ENCODE measurements at regions not wholly inside any gene's neighbourhood (a gene's known extent, or its start where the extent isn't known, plus 50 kb on each side); places are given as distances from the start of the nearest gene placed in this dataset.

DNA sequence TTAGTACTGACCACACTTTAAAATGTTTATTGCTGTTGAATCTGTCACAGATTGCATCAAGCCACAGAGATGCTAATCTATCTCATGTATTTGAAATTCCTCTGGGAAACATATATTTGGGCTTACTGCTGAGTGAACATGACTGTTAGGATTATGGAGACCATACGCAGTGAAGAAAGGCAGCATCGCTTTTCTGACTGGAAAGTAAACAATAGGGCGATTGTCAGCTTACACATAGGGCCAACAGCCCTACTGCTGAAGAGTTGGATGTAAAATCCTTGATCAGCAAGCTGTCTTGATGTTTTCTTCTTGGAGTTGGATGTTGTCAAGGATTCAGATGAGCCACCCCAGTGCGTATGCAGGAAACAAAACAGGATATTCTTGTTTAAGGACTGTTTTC lies 368.7 kb upstream of the ADGRL2 start (continued):
- TF ChIP-seq, protein P1, sequence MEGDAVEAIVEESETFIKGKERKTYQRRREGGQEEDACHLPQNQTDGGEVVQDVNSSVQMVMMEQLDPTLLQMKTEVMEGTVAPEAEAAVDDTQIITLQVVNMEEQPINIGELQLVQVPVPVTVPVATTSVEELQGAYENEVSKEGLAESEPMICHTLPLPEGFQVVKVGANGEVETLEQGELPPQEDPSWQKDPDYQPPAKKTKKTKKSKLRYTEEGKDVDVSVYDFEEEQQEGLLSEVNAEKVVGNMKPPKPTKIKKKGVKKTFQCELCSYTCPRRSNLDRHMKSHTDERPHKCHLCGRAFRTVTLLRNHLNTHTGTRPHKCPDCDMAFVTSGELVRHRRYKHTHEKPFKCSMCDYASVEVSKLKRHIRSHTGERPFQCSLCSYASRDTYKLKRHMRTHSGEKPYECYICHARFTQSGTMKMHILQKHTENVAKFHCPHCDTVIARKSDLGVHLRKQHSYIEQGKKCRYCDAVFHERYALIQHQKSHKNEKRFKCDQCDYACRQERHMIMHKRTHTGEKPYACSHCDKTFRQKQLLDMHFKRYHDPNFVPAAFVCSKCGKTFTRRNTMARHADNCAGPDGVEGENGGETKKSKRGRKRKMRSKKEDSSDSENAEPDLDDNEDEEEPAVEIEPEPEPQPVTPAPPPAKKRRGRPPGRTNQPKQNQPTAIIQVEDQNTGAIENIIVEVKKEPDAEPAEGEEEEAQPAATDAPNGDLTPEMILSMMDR (IDR thresholded peaks at IDR 0.05; ENCODE audit: low read depth, low read length, missing input control), result no peak
- no peak for TF ChIP-seq YY1 (IDR thresholded peaks at IDR 0.05)
- TF ChIP-seq HNF4G (IDR thresholded peaks at IDR 0.05), result no peak

DNA sequence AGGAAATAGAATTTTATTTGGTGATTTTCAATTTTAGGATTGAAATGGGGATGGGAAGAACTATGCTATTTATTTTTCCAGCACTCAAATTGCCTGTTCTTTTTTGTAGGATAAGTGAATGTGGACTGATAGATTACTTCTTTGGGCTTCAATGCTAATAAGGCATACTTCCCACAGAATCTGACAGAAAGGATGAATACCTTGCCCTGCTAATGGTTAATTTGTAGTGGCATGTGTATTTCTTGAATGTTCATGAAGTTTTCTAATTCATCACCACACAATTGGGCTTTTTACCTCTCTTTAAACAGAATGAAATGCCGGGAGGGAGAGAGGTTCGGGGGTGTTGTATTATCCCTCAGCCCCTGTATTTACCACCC lies 369.1 kb upstream of the ADGRL2 start:
- WGBS, result 88% methylated on average over 2 of the region's 2 CpGs
- Histone ChIP-seq H3K9ac (ENCODE audit: low read depth in 1 of 2, low read length in 2 of 2) (no peak overlapping the region), H3K27ac (ENCODE audit: low read depth in 1 of 2, low read length in 2 of 2) (peak overlapping the region; percentile 32 to 56), H3K9me3 (ENCODE audit: control insufficient read depth in 4 of 4, low read length in 3 of 4) (peaks cover 0 to 3% (median 0%) of the 10 kb centered on the region in 4 donors), H3K27me3 (ENCODE audit: control insufficient read depth in 4 of 4, insufficient read depth in 4 of 4, low read length in 3 of 4) (no peaks in the 10 kb centered on the region), H3K36me3 (ENCODE audit: control insufficient read depth in 4 of 4, insufficient read depth in 3 of 4, low read depth in 1 of 4, low read length in 3 of 4) (no peaks in the 10 kb centered on the region), H3K4me3 (ENCODE audit: low read depth in 1 of 3, low read length in 3 of 3) (no peak overlapping the region), H3K4me1 (ENCODE audit: control insufficient read depth in 4 of 4, insufficient read depth in 4 of 4, low read length in 3 of 4) (no peaks in the 10 kb centered on the region)
- no peak for DNase-seq (ENCODE audit: low spot score)
- TF ChIP-seq, protein P2, sequence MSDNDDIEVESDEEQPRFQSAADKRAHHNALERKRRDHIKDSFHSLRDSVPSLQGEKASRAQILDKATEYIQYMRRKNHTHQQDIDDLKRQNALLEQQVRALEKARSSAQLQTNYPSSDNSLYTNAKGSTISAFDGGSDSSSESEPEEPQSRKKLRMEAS (IDR thresholded peaks at IDR 0.05), result no peak
- TF ChIP-seq YY1 (IDR thresholded peaks at IDR 0.05) (no peak), HNF4G (IDR thresholded peaks at IDR 0.05) (no peak), NR2F2 (IDR thresholded peaks at IDR 0.05) (no peak), SP1 (IDR thresholded peaks at IDR 0.05) (no peak)

DNA sequence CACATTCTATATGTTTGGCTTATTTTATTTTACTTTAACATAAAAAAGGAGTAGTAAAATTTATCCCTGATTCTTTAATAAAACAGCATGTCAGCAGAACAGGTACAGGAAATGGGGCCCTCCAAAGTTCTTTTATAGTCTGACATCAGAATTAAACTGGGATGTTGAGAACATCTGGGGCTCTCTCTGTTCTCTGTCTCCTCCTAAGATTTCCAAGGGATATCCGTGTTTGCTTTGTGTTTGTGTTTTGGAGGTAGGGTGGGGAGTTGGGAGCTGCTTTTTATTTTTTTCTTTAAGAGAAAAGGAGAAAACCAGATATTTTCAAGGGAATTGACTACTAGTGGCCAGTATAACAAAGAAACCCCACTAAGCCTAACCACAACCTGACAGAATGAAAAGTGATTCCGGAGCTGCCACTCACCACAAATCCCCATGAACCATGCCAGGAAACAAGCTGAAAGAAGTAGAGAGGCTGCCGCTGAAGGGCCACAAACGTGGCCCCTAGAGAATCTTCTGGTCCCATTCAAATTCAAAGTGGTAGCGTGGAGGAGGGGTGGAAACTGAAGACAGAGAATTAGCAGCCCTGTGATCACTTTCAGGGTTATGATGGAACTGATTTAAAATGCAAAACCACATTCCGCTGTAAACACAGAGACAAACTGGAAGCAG lies 369.6 kb upstream of the ADGRL2 start:
- 59% methylated on average over 6 of the region's 6 CpGs for WGBS
- Histone ChIP-seq H3K4me3 (ENCODE audit: low read depth in 1 of 3, low read length in 3 of 3) (no peak overlapping the region), H3K36me3 (ENCODE audit: control insufficient read depth in 4 of 4, insufficient read depth in 3 of 4, low read depth in 1 of 4, low read length in 3 of 4) (no peaks in the 10 kb centered on the region), H3K27ac (ENCODE audit: low read depth in 1 of 2, low read length in 2 of 2) (peak overlapping the region; percentile 33 to 56), H3K9me3 (ENCODE audit: control insufficient read depth in 4 of 4, low read length in 3 of 4) (peaks cover 0 to 3% (median 0%) of the 10 kb centered on the region in 4 donors), H3K4me1 (ENCODE audit: control insufficient read depth in 4 of 4, insufficient read depth in 4 of 4, low read length in 3 of 4) (no peaks in the 10 kb centered on the region), H3K9ac (ENCODE audit: low read depth in 1 of 2, low read length in 2 of 2) (no peak overlapping the region), H3K27me3 (ENCODE audit: control insufficient read depth in 4 of 4, insufficient read depth in 4 of 4, low read length in 3 of 4) (no peaks in the 10 kb centered on the region)
- DNase-seq (ENCODE audit: low spot score), result no peak
- TF ChIP-seq YY1 (IDR thresholded peaks at IDR 0.05), result no peak
- no peak for TF ChIP-seq SP1 (IDR thresholded peaks at IDR 0.05)

DNA sequence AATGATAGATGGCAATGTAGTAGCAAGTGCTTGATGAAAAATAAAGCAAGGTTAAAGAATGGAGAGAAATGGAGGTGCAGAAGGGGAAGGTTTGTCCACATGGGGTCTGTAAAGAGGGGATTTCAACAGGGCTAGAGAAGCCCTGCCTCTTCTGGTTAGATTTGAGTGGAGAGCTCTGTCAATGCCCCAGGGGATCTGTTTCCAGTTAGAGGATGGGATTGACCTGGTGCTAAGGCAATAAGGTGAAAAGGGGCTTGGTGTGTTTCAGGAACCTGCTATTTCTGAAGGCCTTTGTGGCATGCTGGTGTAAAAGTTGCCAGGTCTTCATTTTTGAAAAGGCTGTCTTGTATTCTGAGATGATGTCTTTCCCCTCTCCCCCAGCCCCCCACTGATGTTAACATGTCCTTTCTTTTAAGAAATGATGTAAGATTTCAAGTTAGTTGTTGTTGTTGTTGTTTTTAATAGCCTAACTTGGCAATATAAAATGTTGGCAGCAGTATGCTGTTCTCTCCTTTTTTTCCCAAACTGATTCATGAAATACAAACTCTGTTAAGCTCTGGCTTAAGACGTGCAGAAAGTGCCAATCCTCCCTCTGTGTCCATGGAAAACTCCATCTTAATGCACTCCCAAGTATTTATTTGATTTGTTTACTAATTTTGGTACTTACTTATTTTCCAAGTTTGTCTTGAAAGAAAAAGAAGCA lies 370.3 kb upstream of the ADGRL2 start:
- no peak for DNase-seq (ENCODE audit: low spot score)
- H3K9me3 ChIP-seq (ENCODE audit: control insufficient read depth in 4 of 4, low read length in 3 of 4), result peaks cover 0 to 3% (median 0%) of the 10 kb centered on the region in 4 donors
- H3K36me3 ChIP-seq (ENCODE audit: control insufficient read depth in 4 of 4, insufficient read depth in 3 of 4, low read depth in 1 of 4, low read length in 3 of 4), result no peaks in the 10 kb centered on the region
- TF ChIP-seq JUND (IDR thresholded peaks at IDR 0.05), result no peak
- TF ChIP-seq HNF4G (IDR thresholded peaks at IDR 0.05), result no peak
- no peak for TF ChIP-seq TAF1 (conservative IDR thresholded peaks at IDR 0.05)
- no peaks in the 10 kb centered on the region for H3K4me1 ChIP-seq (ENCODE audit: control insufficient read depth in 4 of 4, insufficient read depth in 4 of 4, low read length in 3 of 4)
- H3K4me3 ChIP-seq (ENCODE audit: low read depth in 1 of 3, low read length in 3 of 3), result no peak overlapping the region
- no peak overlapping the region for H3K9ac ChIP-seq (ENCODE audit: low read depth in 1 of 2, low read length in 2 of 2)
- peak overlapping the region; percentile 15 to 37 for H3K27ac ChIP-seq (ENCODE audit: low read depth in 1 of 2, low read length in 2 of 2)
- 54% methylated on average over 1 of the region's 1 CpG for WGBS
- no peaks in the 10 kb centered on the region for H3K27me3 ChIP-seq (ENCODE audit: control insufficient read depth in 4 of 4, insufficient read depth in 4 of 4, low read length in 3 of 4)

Data from liver (tissue), 8 donors.